ENCODE measurements at regions not wholly inside any gene's neighbourhood (a gene's known extent, or its start where the extent isn't known, plus 50 kb on each side); places are given as distances from the start of the nearest gene placed in this dataset.
"Not testable (repeated sequence)": the region's sequence is repeated elsewhere in the genome, so short reads cannot be mapped to it uniquely, and the experiment has no call there.

DNA sequence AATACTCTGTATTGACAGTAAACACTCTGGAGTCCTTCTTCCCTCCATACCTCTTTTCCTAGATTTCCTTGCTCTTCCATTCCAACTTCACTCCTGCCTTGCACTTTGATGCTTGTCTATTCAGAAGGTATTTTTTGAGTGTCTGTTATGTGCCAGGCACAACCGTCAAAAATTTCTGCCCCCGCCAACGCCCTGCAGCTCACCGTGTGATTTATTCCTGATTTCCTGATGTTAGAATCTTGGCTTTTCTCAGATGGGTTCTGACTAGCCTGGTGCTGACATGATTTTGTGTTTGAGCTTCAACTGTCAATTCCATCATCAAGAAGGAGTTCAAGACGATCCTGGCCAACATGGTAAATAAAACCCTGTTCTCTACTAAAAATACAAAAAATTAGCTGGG, 297.5 kb downstream of the AGTPBP1 start:
- H3K36me3 ChIP-seq (ENCODE audit: insufficient read depth, low read length, poor library complexity, severe bottlenecking), result no peaks in the 10 kb centered on the region
- no peaks in the 10 kb centered on the region for H3K4me1 ChIP-seq (ENCODE audit: insufficient read depth, low read length, poor library complexity, severe bottlenecking)
- no peak for DNase-seq (ENCODE audit: low spot score)
- no peaks in the 10 kb centered on the region for H3K9me3 ChIP-seq (ENCODE audit: low read depth, low read length, poor library complexity, severe bottlenecking)
- no peak for TF ChIP-seq EZH2 (IDR thresholded peaks at IDR 0.05; ENCODE audit: borderline replicate concordance, low read depth, low read length, poor library complexity, severe bottlenecking)
- TF ChIP-seq, protein P1, sequence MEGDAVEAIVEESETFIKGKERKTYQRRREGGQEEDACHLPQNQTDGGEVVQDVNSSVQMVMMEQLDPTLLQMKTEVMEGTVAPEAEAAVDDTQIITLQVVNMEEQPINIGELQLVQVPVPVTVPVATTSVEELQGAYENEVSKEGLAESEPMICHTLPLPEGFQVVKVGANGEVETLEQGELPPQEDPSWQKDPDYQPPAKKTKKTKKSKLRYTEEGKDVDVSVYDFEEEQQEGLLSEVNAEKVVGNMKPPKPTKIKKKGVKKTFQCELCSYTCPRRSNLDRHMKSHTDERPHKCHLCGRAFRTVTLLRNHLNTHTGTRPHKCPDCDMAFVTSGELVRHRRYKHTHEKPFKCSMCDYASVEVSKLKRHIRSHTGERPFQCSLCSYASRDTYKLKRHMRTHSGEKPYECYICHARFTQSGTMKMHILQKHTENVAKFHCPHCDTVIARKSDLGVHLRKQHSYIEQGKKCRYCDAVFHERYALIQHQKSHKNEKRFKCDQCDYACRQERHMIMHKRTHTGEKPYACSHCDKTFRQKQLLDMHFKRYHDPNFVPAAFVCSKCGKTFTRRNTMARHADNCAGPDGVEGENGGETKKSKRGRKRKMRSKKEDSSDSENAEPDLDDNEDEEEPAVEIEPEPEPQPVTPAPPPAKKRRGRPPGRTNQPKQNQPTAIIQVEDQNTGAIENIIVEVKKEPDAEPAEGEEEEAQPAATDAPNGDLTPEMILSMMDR (conservative IDR thresholded peaks at IDR 0.05; ENCODE audit: low read depth, low read length), result no peak
- ChIA-PET CTCF (no interaction called here), POLR2A (ENCODE audit: low non-redundant PET) (no interaction called here)
- no TSS peak for BruUV-seq (replicated peaks)
- no peaks in the 10 kb centered on the region for H3K27me3 ChIP-seq (replicated peaks; ENCODE audit: insufficient read depth, low read depth, low read length, poor library complexity)
- intact Hi-C loops (cut with micrococcal nuclease; ENCODE audit: unreplicated experiment), result no loop called here
- no peak overlapping the region for H3K4me3 ChIP-seq (ENCODE audit: low read depth, low read length, poor library complexity, severe bottlenecking)
- H3K27ac ChIP-seq (ENCODE audit: low read depth, low read length, poor library complexity, severe bottlenecking), result no peak overlapping the region

DNA sequence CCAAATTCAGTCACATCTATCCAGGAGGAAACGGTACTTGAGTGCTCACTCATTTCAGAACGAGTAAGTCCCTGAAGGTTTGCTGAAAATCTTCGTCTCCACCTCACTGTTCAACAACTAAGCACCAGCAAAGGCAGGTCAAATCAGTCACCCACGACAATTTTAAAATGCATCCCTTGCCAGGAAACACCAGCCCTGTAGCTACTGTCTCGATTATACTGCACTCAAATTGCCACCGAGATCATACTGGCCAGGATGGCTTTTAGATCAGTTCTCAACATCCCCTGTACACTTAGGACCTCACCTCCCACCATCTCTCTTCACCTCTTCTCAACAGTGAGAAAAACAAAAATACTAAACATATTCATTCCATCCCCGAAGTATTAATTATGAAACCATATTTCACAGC, 298.6 kb downstream of the AGTPBP1 start:
- TF ChIP-seq, protein P1 (conservative IDR thresholded peaks at IDR 0.05; ENCODE audit: low read depth, low read length), result no peak
- TF ChIP-seq EZH2 (IDR thresholded peaks at IDR 0.05; ENCODE audit: borderline replicate concordance, low read depth, low read length, poor library complexity, severe bottlenecking), result no peak
- ChIA-PET CTCF (no interaction called here), POLR2A (ENCODE audit: low non-redundant PET) (no interaction called here)
- Histone ChIP-seq H3K4me3 (ENCODE audit: low read depth, low read length, poor library complexity, severe bottlenecking) (no peak overlapping the region), H3K27ac (ENCODE audit: low read depth, low read length, poor library complexity, severe bottlenecking) (no peak overlapping the region), H3K36me3 (ENCODE audit: insufficient read depth, low read length, poor library complexity, severe bottlenecking) (no peaks in the 10 kb centered on the region), H3K9me3 (ENCODE audit: low read depth, low read length, poor library complexity, severe bottlenecking) (no peaks in the 10 kb centered on the region), H3K4me1 (ENCODE audit: insufficient read depth, low read length, poor library complexity, severe bottlenecking) (no peaks in the 10 kb centered on the region), H3K27me3 (replicated peaks; ENCODE audit: insufficient read depth, low read depth, low read length, poor library complexity) (no peaks in the 10 kb centered on the region)
- BruUV-seq (replicated peaks), result no TSS peak
- no peak for DNase-seq (ENCODE audit: low spot score)
- intact Hi-C loops (cut with micrococcal nuclease; ENCODE audit: unreplicated experiment), result no loop called here

DNA sequence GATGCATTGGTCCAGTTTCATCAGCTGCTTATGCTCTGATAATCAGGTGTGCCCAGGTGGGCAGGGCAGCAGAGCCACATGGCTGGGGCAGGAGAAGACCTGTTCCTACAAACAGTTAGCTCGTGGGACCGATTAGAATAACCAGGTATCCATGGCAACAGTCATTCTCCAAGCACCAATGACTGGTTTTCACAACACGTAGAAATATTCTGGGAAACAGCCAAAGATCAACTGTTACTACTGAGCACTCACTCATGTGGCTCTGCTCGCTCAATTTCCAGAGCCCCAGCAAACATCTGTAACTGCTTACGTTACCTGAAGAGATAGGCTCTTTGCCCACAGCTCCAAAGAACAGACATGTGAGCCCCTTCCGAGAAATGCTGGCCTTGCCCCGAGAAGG, 302.0 kb downstream of the AGTPBP1 start:
- BruUV-seq (replicated peaks), result no TSS peak
- no peaks in the 10 kb centered on the region for H3K4me1 ChIP-seq (ENCODE audit: insufficient read depth, low read length, poor library complexity, severe bottlenecking)
- DNase-seq (ENCODE audit: low spot score), result no peak
- POLR2A ChIA-PET (ENCODE audit: low non-redundant PET), result no interaction called here
- H3K27me3 ChIP-seq (replicated peaks; ENCODE audit: insufficient read depth, low read depth, low read length, poor library complexity), result no peaks in the 10 kb centered on the region
- H3K9me3 ChIP-seq (ENCODE audit: low read depth, low read length, poor library complexity, severe bottlenecking), result no peaks in the 10 kb centered on the region
- CTCF ChIA-PET, result no interaction called here
- no peak overlapping the region for H3K27ac ChIP-seq (ENCODE audit: low read depth, low read length, poor library complexity, severe bottlenecking)
- TF ChIP-seq, protein P1 (conservative IDR thresholded peaks at IDR 0.05; ENCODE audit: low read depth, low read length), result no peak
- no peak for TF ChIP-seq EZH2 (IDR thresholded peaks at IDR 0.05; ENCODE audit: borderline replicate concordance, low read depth, low read length, poor library complexity, severe bottlenecking)
- H3K36me3 ChIP-seq (ENCODE audit: insufficient read depth, low read length, poor library complexity, severe bottlenecking), result no peaks in the 10 kb centered on the region
- intact Hi-C loops (cut with micrococcal nuclease; ENCODE audit: unreplicated experiment), result no loop called here
- H3K4me3 ChIP-seq (ENCODE audit: low read depth, low read length, poor library complexity, severe bottlenecking), result no peak overlapping the region

DNA sequence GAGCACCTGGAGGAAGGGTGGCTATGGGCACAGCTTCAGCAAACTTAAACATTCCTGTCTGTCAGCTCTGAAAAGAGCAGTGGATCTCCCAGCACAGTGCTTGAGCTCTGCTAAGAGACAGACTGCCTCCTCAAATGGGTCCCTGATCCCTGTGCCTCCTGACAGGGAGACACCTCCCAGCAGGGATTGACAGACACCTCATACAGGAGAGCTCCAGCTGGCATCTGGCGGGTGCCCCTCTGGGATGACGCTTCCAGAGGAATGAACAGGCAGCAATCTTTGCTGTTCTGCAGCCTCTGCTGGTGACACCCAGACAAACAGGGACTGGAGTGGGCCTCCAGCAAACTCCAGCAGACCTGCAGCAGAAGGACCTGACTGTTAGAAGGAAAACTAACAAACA, 307.8 kb downstream of the AGTPBP1 start:
- intact Hi-C loops (cut with micrococcal nuclease; ENCODE audit: unreplicated experiment); BruUV-seq (replicated peaks); POLR2A ChIA-PET (ENCODE audit: low non-redundant PET); CTCF ChIA-PET; H3K4me3 ChIP-seq (ENCODE audit: low read depth, low read length, poor library complexity, severe bottlenecking); H3K4me1 ChIP-seq (ENCODE audit: insufficient read depth, low read length, poor library complexity, severe bottlenecking); H3K9me3 ChIP-seq (ENCODE audit: low read depth, low read length, poor library complexity, severe bottlenecking); H3K36me3 ChIP-seq (ENCODE audit: insufficient read depth, low read length, poor library complexity, severe bottlenecking); H3K27ac ChIP-seq (ENCODE audit: low read depth, low read length, poor library complexity, severe bottlenecking); DNase-seq (ENCODE audit: low spot score): not testable (repeated sequence)
- H3K27me3 ChIP-seq (replicated peaks; ENCODE audit: insufficient read depth, low read depth, low read length, poor library complexity), result peaks cover 36% of the 10 kb centered on the region

DNA sequence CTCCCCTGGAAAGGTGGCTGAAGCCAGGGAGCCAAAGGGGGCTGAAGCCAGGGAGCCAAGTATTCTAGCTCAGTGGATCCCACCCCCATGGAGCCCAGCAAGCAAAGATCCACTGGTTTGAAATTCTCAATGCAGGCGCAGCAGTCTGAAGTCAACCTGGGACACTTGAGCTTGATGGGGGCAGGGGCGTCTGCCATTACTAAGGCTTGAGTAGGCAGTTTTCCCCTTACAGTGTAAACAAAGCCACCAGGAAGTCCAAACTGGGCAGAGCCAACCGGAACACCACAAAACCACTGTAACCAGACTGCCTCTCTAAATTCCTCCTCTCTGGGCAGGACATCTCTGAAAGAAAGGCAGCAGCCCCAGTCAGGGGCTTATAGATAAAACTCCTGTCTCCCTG, 308.2 kb downstream of the AGTPBP1 start:
- CTCF ChIA-PET; H3K4me1 ChIP-seq (ENCODE audit: insufficient read depth, low read length, poor library complexity, severe bottlenecking); H3K36me3 ChIP-seq (ENCODE audit: insufficient read depth, low read length, poor library complexity, severe bottlenecking); H3K9me3 ChIP-seq (ENCODE audit: low read depth, low read length, poor library complexity, severe bottlenecking); intact Hi-C loops (cut with micrococcal nuclease; ENCODE audit: unreplicated experiment); BruUV-seq (replicated peaks); H3K27ac ChIP-seq (ENCODE audit: low read depth, low read length, poor library complexity, severe bottlenecking); POLR2A ChIA-PET (ENCODE audit: low non-redundant PET); DNase-seq (ENCODE audit: low spot score); H3K4me3 ChIP-seq (ENCODE audit: low read depth, low read length, poor library complexity, severe bottlenecking): not testable (repeated sequence)
- peaks cover 40% of the 10 kb centered on the region for H3K27me3 ChIP-seq (replicated peaks; ENCODE audit: insufficient read depth, low read depth, low read length, poor library complexity)
